HepG2 (cell line): ENCODE measurements at regions not wholly inside any gene's neighbourhood (a gene's known extent, or its start where the extent isn't known, plus 50 kb on each side); places are given as distances from the start of the nearest gene placed in this dataset.

Source experiments
- ATAC-seq: fragments of 200-7000 bp; cut with Tn5 transposase; 3 replicates; pipeline ENCODE4 v1.9.1; 2020; ENCODE audit warnings: mild to moderate bottlenecking, moderate library complexity
- BruUV-seq: library from RNA; stranded (reverse); fragments of 400-500 nt; replicated peaks from 2 replicates; lab custom pipeline; 2021; lab: Mats Ljungman, UMichigan
- CTCF ChIA-PET: fragments of 300-600 bp; formaldehyde crosslinking; extraction: SDS; loops from one replicate; lab custom pipeline; 2021; ENCODE audit warnings: low total read pairs, inconsistent platforms, low intra/inter-chr PET ratio; lab: Yijun Ruan, JAX
- POLR2A ChIA-PET: fragments of 350-600 bp; sonication (Branson Sonifier 250); formaldehyde crosslinking; loops from one replicate; lab custom pipeline; 2020; ENCODE audit warnings: antibody characterized with exemption, inconsistent platforms; lab: Yijun Ruan, JAX
- DNase-seq: peaks from one replicate; pipeline ENCODE4 v3.0.0-alpha.2; 2015; ENCODE audit warnings: low spot score
- FAIRE-seq: peaks from 3 replicates; lab custom pipeline; 2011; peaks lifted over from hg19 to GRCh38; lab: Jason Lieb, UNC
- H2AFZ ChIP-seq: one replicate; pipeline ENCODE4 v1.6.1; 2011; ENCODE audit warnings: low read length, inconsistent platforms
- H3K27ac ChIP-seq: fragments of 300-600 bp; 3 replicates; pipeline ENCODE4 v1.8.0; 2011; ENCODE audit warnings: mixed run types, mild to moderate bottlenecking, mixed read lengths, low read length, inconsistent platforms; ENCODE audit not compliant: insufficient read depth; ENCODE audit errors: extremely low read length
- H3K27me3 ChIP-seq, 2 experiments: fragments of 200-600 bp in 1 of 2; 2 replicates in 1 of 2; 3 replicates in 1 of 2; pipeline versions ENCODE4 v1.6.0 to v1.8.0; 2011; ENCODE audit warnings: low read length in 2 of 2, mild to moderate bottlenecking in 2 of 2, moderate library complexity in 2 of 2, inconsistent platforms in 1 of 2; ENCODE audit not compliant: insufficient read depth in 2 of 2, control insufficient read depth in 1 of 2
- H3K36me3 ChIP-seq, 2 experiments: fragments of 200-600 bp in 1 of 2; replicated peaks in 1 of 2; 2 replicates in 1 of 2; 3 replicates in 1 of 2; pipeline versions ENCODE4 v1.5.1 to v1.8.0; 2011; ENCODE audit warnings: low read length in 2 of 2, inconsistent platforms in 1 of 2; ENCODE audit not compliant: insufficient read depth in 2 of 2, control insufficient read depth in 1 of 2
- H3K4me1 ChIP-seq: 2 replicates; pipeline ENCODE4 v1.5.1; 2012; ENCODE audit warnings: low read length, inconsistent platforms; ENCODE audit not compliant: insufficient read depth
- H3K4me2 ChIP-seq: 2 replicates; pipeline ENCODE4 v1.6.0; 2011; ENCODE audit warnings: low read depth, low read length, inconsistent platforms
- H3K4me3 ChIP-seq, 3 experiments: fragments of 200-600 bp in 1 of 3; sonication (generic), shearing (Covaris generic) in 1 of 3; replicated peaks in 1 of 3; 2 replicates each; pipeline ENCODE4 v1.5.1; 2011 to 2016; ENCODE audit warnings: low read length in 3 of 3, inconsistent platforms in 2 of 3, low read depth in 2 of 3, mild to moderate bottlenecking in 2 of 3, control low read depth in 1 of 3, mixed read lengths in 1 of 3; ENCODE audit not compliant: insufficient read depth in 1 of 3
- H3K79me2 ChIP-seq: one replicate; pipeline ENCODE4 v1.6.1; 2011; ENCODE audit warnings: low read length, inconsistent platforms; ENCODE audit not compliant: insufficient read depth
- H3K9ac ChIP-seq: 2 replicates; pipeline ENCODE4 v1.6.0; 2011; ENCODE audit warnings: mild to moderate bottlenecking, low read depth, low read length, inconsistent platforms; ENCODE audit not compliant: insufficient read depth
- H3K9me3 ChIP-seq: 2 replicates; pipeline ENCODE4 v1.5.1; 2012; ENCODE audit warnings: mild to moderate bottlenecking, low read length
- H4K20me1 ChIP-seq: 2 replicates; pipeline ENCODE4 v1.6.0; 2011; ENCODE audit warnings: inconsistent platforms, mild to moderate bottlenecking, low read length, moderate library complexity; ENCODE audit not compliant: insufficient read depth
- CEBPG ChIP-seq: IDR thresholded peaks from 2 replicates; pipeline ENCODE4 v1.6.1; 2016
- ESRRA ChIP-seq: sonication (generic); formaldehyde crosslinking; IDR thresholded peaks from 2 replicates; pipeline ENCODE4 v1.5.1; 2020; ENCODE audit warnings: mild to moderate bottlenecking, low read depth, missing genetic modification reagents
- FOXK1 ChIP-seq: sonication (generic); formaldehyde crosslinking; IDR thresholded peaks from 2 replicates; pipeline ENCODE4 v1.4.0; 2020; ENCODE audit warnings: low read depth, missing genetic modification reagents, borderline replicate concordance
- KMT2B ChIP-seq: IDR thresholded peaks from 2 replicates; pipeline ENCODE4 v1.6.1; 2016; ENCODE audit warnings: missing genetic modification reagents, missing compliant biosample characterization
- NFKBIZ ChIP-seq: IDR thresholded peaks from 2 replicates; pipeline ENCODE4 v1.6.1; 2018; ENCODE audit warnings: missing genetic modification reagents, missing compliant biosample characterization
- POLR2G ChIP-seq: fragments of 200-400 bp; formaldehyde crosslinking; IDR thresholded peaks from 2 replicates; pipeline ENCODE4 v1.6.1; 2018; ENCODE audit warnings: mild to moderate bottlenecking, low read depth, low read length, moderate library complexity
- RBFOX2 ChIP-seq: fragments of 200-400 bp; formaldehyde crosslinking; IDR thresholded peaks from 2 replicates; pipeline ENCODE4 v1.6.1; 2017; ENCODE audit warnings: low read depth, mild to moderate bottlenecking, low read length
- SMYD3 ChIP-seq: sonication (generic); formaldehyde crosslinking; IDR thresholded peaks from 2 replicates; pipeline ENCODE4 v1.8.1; 2023; ENCODE audit warnings: mild to moderate bottlenecking, missing genetic modification reagents
- ZNF224 ChIP-seq: sonication (generic); formaldehyde crosslinking; IDR thresholded peaks from 2 replicates; pipeline ENCODE4 v1.5.0; 2020; ENCODE audit warnings: mild to moderate bottlenecking, missing genetic modification reagents
- ZNF350 ChIP-seq: sonication (generic); formaldehyde crosslinking; IDR thresholded peaks from 2 replicates; pipeline ENCODE4 v1.4.0; 2020; ENCODE audit warnings: mild to moderate bottlenecking, low read depth, missing genetic modification reagents, borderline replicate concordance
- ZNF44 ChIP-seq: sonication (generic); formaldehyde crosslinking; IDR thresholded peaks from 2 replicates; pipeline ENCODE4 v1.5.1; 2020; ENCODE audit warnings: mild to moderate bottlenecking, missing genetic modification reagents
- ZNF550 ChIP-seq: sonication (generic); formaldehyde crosslinking; IDR thresholded peaks from 2 replicates; pipeline ENCODE4 v1.4.0; 2020; ENCODE audit warnings: mild to moderate bottlenecking, missing genetic modification reagents, borderline replicate concordance
- WGBS: methylation state at CpG from one replicate; pipeline ENCODE4 v1.1.6; 2017; ENCODE audit warnings: low lambda C conversion rate; 5-methylcytosine and 5-hydroxymethylcytosine counted together
- in situ Hi-C: cut with HindIII; loops from 2 replicates; pipeline ENCODE4 v1.10.0; 2017; ENCODE audit warnings: low pct_unique_long_range_greater_than_20kb; ENCODE audit not compliant: extremely low pct_ligation_motif_present
- intact Hi-C: fragments of 100-400 bp; cut with micrococcal nuclease; formaldehyde crosslinking; loops from one replicate; pipeline ENCODE4 v1.10.0; 2022; ENCODE audit not compliant: unreplicated experiment
- TF ChIP-seq, protein P1 (sequence below): sonication (generic); formaldehyde crosslinking; IDR thresholded peaks from 2 replicates; pipeline ENCODE4 v1.8.1; 2022; ENCODE audit warnings: low read depth, mild to moderate bottlenecking, missing genetic modification reagents
- TF ChIP-seq, protein P2 (sequence below): sonication (generic); formaldehyde crosslinking; IDR thresholded peaks from 2 replicates; pipeline ENCODE4 v1.4.0; 2020; ENCODE audit warnings: mild to moderate bottlenecking, missing genetic modification reagents
- TF ChIP-seq, protein P3 (sequence below): sonication (generic); formaldehyde crosslinking; IDR thresholded peaks from 2 replicates; pipeline ENCODE4 v1.5.0; 2020; ENCODE audit warnings: missing genetic modification reagents, mild to moderate bottlenecking, borderline replicate concordance

DNA sequence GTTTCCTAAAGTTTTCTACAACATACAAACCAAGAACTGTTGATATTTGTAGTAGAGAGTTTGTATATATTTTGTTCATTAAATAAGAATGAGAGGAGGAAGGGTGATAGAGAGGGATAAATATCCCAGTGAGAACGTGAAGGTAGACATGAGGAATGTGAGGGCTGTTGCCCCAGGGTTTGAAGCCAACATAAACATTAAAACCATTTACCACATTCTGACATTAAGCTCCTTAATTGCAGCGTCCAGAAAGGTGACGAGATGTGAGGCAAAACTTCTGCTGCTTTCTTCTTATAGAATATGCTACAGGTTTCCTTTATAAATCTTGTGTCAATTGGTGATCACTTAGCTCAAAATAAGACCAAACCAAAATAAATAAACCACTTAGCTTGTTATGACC is 267.8 kb upstream of the CNTN4 start:
- in situ Hi-C loops (no loop called here), intact Hi-C loops (no loop called here)
- TF ChIP-seq, protein P1, sequence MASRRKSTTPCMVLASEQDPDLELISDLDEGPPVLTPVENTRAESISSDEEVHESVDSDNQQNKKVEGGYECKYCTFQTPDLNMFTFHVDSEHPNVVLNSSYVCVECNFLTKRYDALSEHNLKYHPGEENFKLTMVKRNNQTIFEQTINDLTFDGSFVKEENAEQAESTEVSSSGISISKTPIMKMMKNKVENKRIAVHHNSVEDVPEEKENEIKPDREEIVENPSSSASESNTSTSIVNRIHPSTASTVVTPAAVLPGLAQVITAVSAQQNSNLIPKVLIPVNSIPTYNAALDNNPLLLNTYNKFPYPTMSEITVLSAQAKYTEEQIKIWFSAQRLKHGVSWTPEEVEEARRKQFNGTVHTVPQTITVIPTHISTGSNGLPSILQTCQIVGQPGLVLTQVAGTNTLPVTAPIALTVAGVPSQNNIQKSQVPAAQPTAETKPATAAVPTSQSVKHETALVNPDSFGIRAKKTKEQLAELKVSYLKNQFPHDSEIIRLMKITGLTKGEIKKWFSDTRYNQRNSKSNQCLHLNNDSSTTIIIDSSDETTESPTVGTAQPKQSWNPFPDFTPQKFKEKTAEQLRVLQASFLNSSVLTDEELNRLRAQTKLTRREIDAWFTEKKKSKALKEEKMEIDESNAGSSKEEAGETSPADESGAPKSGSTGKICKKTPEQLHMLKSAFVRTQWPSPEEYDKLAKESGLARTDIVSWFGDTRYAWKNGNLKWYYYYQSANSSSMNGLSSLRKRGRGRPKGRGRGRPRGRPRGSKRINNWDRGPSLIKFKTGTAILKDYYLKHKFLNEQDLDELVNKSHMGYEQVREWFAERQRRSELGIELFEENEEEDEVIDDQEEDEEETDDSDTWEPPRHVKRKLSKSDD (CRISPR knock-in tag) = no peak
- H3K4me2 ChIP-seq = no peak overlapping the region
- ATAC-seq (no peak), FAIRE-seq (no peak), DNase-seq (no peak)
- peaks cover 88% of the 10 kb centered on the region for H3K9me3 ChIP-seq
- H3K4me1 ChIP-seq = no peaks in the 10 kb centered on the region
- no peaks in the 10 kb centered on the region for H3K79me2 ChIP-seq
- ChIA-PET POLR2A (no interaction called here), CTCF (no interaction called here)
- no peak overlapping the region for H2AFZ ChIP-seq
- no peak overlapping the region for H3K4me3 ChIP-seq
- H3K9ac ChIP-seq = no peak overlapping the region
- H3K27ac ChIP-seq = no peak overlapping the region
- no peaks in the 10 kb centered on the region for H3K36me3 ChIP-seq
- no peaks in the 10 kb centered on the region for H4K20me1 ChIP-seq
- H3K27me3 ChIP-seq = no peaks in the 10 kb centered on the region
- WGBS = 6% methylated on average over 3 of the region's 3 CpGs
- BruUV-seq = no TSS peak

DNA sequence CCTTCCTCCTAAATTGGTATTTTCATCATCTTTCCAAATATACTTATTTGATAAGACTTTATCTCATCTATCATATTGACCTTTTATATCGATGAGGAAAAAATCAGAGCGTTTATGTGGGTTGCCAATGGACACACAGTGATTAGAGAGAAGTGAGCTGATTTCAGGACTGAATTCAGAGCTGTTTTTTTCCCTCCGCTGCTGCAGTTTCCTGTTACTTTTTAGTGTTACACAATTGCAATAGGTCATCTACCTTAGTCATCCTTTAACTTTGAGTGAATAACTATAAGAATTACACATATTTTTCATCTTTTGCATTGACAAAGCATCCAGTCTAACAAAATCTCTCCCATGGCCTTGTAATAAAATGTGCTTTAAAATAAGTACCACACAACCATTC is 266.3 kb upstream of the CNTN4 start:
- FAIRE-seq (no peak), ATAC-seq (no peak), DNase-seq (no peak)
- BruUV-seq = no TSS peak
- intact Hi-C loops (no loop called here), in situ Hi-C loops (no loop called here)
- H3K4me3 ChIP-seq = no peak overlapping the region
- peaks cover 84% of the 10 kb centered on the region for H3K9me3 ChIP-seq
- H3K9ac ChIP-seq = no peak overlapping the region
- no peaks in the 10 kb centered on the region for H3K36me3 ChIP-seq
- no peak overlapping the region for H3K4me2 ChIP-seq
- ChIA-PET CTCF (no interaction called here), POLR2A (no interaction called here)
- WGBS = 2% methylated on average over 3 of the region's 3 CpGs
- no peaks in the 10 kb centered on the region for H3K27me3 ChIP-seq
- H3K4me1 ChIP-seq = no peaks in the 10 kb centered on the region
- H3K27ac ChIP-seq = no peak overlapping the region
- H2AFZ ChIP-seq = no peak overlapping the region
- no peaks in the 10 kb centered on the region for H3K79me2 ChIP-seq
- no peaks in the 10 kb centered on the region for H4K20me1 ChIP-seq
- TF ChIP-seq, protein P2, sequence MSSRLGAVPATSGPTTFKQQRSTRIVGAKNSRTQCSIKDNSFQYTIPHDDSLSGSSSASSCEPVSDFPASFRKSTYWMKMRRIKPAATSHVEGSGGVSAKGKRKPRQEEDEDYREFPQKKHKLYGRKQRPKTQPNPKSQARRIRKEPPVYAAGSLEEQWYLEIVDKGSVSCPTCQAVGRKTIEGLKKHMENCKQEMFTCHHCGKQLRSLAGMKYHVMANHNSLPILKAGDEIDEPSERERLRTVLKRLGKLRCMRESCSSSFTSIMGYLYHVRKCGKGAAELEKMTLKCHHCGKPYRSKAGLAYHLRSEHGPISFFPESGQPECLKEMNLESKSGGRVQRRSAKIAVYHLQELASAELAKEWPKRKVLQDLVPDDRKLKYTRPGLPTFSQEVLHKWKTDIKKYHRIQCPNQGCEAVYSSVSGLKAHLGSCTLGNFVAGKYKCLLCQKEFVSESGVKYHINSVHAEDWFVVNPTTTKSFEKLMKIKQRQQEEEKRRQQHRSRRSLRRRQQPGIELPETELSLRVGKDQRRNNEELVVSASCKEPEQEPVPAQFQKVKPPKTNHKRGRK (CRISPR knock-in tag) = no peak
- TF ChIP-seq KMT2B (CRISPR knock-in tag) = no peak
- TF ChIP-seq FOXK1 = no peak
- TF ChIP-seq SMYD3 (CRISPR knock-in tag) = no peak
- TF ChIP-seq, protein P3, sequence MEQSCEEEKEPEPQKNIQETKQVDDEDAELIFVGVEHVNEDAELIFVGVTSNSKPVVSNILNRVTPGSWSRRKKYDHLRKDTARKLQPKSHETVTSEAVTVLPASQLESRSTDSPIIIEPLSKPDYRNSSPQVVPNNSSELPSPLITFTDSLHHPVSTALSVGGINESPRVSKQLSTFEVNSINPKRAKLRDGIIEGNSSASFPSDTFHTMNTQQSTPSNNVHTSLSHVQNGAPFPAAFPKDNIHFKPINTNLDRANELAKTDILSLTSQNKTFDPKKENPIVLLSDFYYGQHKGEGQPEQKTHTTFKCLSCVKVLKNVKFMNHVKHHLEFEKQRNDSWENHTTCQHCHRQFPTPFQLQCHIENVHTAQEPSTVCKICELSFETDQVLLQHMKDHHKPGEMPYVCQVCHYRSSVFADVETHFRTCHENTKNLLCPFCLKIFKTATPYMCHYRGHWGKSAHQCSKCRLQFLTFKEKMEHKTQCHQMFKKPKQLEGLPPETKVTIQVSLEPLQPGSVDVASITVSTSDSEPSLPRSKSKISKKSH (CRISPR knock-in tag) = no peak
- no peak for TF ChIP-seq ZNF44 (CRISPR knock-in tag)
- TF ChIP-seq ZNF350 = no peak
- no peak for TF ChIP-seq CEBPG (CRISPR knock-in tag)
- no peak for TF ChIP-seq POLR2G
- TF ChIP-seq ESRRA (CRISPR knock-in tag) = no peak
- TF ChIP-seq ZNF550 (CRISPR knock-in tag) = no peak
- no peak for TF ChIP-seq NFKBIZ
- no peak for TF ChIP-seq ZNF224
- no peak for TF ChIP-seq RBFOX2
